ENCODE measurements at regions not wholly inside any gene's neighbourhood (a gene's known extent, or its start where the extent isn't known, plus 50 kb on each side); places are given as distances from the start of the nearest gene placed in this dataset.

GRCh38 chr17:54841656-54842055, 59.0 kb upstream of the TOM1L1 start:
- no peak for TF ChIP-seq EZH2phosphoT487 (IDR thresholded peaks at IDR 0.05; ENCODE audit: borderline replicate concordance, low read length)
- no peak for TF ChIP-seq CTCF (conservative IDR thresholded peaks at IDR 0.05; ENCODE audit: low read depth, low read length)
- no peak for TF ChIP-seq EZH2 (IDR thresholded peaks at IDR 0.05; ENCODE audit: low read length, unreplicated experiment)
